ENCODE measurements at regions not wholly inside any gene's neighbourhood (a gene's known extent, or its start where the extent isn't known, plus 50 kb on each side); places are given as distances from the start of the nearest gene placed in this dataset.

DNA sequence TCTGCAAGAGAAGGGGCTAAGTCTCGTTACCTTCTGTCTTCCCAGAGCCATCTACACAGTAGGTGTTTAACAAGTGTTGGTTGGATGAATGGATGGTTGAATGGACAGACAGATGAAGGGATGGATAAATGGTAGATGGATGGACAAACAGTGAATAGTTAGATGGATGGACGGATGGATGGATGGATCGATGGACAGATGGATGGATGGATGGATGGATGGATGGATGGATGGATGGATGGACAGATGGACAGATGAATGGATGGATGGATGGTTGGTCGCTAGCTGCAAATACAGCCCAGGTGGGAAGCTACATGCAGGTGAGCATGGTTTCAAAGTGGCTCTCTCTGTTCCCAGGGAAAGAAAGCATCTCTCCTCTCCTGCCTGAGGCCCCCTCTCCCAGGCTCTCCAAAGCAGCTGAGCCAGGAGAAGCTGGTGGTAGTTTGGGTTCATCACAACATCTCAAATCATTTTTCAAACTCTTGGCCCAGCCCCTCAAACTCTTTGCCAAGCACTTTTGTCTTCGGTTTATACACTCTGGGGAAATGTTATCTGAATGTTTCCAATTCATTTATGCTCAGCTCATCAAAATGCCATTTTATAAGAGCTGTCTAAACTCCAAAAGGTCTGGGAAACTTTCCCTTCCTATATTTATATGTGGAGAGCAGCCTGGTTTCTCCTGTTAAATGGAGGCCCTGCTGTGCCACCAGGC is 192.7 kb downstream of the ANAPC1 start:
- TF ChIP-seq CTCF (IDR thresholded peaks at IDR 0.05; ENCODE audit: borderline replicate concordance, extremely low read depth, low read length, poor library complexity, severe bottlenecking), result no peak
- TF ChIP-seq EZH2 (IDR thresholded peaks at IDR 0.05; ENCODE audit: borderline replicate concordance, low read depth, low read length, severe bottlenecking), result no peak
